ENCODE measurements at regions not wholly inside any gene's neighbourhood (a gene's known extent, or its start where the extent isn't known, plus 50 kb on each side); places are given as distances from the start of the nearest gene placed in this dataset.

DNA sequence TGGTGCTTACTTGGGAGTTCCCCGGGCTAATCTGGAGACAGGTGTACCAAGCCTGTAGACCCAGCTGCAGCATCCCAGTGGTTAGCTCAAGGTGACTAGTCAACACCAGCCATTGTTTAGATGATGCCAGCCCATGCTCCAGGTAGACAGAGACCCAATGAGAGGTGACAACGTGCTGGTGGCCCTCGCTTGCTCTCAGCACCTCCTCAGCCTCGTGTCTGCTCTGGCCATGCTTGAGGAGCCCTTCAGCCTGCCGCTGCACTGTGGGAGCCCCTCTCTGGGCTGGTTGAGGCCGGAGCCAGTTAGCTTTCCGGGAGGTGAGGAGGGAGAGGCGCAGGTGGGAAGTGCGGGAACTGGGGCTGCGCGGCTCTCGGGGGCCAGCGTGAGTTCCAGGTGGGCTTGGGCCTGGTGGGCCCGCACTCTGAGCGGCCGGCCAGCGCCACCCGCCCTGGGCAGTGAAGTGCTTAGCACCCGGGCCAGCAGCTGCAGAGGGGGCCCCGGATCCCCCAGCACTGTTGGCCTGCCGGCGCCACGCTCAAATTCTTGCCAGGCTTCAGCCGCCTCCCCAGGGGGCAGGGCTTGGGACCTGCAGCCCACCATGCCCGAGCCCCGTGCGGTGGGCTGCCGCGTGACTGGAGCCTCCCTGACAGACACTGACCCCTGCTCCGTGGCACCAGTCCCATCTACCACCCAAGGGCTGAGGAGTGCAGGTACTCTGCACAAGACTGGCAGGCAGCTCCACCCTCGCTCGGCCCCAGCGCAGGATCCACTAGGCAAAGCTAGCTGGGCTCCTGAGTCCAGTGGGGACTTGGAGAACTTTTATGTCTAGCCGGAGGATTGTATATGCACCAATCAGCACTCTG lies 85.9 kb upstream of the VSTM2B start:
- Histone ChIP-seq H4K20me1 (ENCODE audit: insufficient read depth, low read length) (no peaks in the 10 kb centered on the region), H3K36me3 (replicated peaks; ENCODE audit: low read depth, low read length) (no peaks in the 10 kb centered on the region), H3K9ac (ENCODE audit: low read length) (no peak overlapping the region), H3K9me3 (ENCODE audit: insufficient read depth, low read length) (no peaks in the 10 kb centered on the region), H3K4me3 (ENCODE audit: low read length) (no peak overlapping the region), H3K27me3 (ENCODE audit: low read depth, low read length) (0 out of 2 replicates have a peak, but pooled peaks cover 4% of the 10 kb centered on the region), H2AFZ (ENCODE audit: low read depth, low read length) (no peak overlapping the region), H3K79me2 (ENCODE audit: low read length) (no peaks in the 10 kb centered on the region), H3K27ac (ENCODE audit: low read length) (no peak overlapping the region), H3K4me1 (ENCODE audit: low read length) (no peaks in the 10 kb centered on the region), H3K4me2 (ENCODE audit: low read length) (no peak overlapping the region)
- TF ChIP-seq, protein P1, sequence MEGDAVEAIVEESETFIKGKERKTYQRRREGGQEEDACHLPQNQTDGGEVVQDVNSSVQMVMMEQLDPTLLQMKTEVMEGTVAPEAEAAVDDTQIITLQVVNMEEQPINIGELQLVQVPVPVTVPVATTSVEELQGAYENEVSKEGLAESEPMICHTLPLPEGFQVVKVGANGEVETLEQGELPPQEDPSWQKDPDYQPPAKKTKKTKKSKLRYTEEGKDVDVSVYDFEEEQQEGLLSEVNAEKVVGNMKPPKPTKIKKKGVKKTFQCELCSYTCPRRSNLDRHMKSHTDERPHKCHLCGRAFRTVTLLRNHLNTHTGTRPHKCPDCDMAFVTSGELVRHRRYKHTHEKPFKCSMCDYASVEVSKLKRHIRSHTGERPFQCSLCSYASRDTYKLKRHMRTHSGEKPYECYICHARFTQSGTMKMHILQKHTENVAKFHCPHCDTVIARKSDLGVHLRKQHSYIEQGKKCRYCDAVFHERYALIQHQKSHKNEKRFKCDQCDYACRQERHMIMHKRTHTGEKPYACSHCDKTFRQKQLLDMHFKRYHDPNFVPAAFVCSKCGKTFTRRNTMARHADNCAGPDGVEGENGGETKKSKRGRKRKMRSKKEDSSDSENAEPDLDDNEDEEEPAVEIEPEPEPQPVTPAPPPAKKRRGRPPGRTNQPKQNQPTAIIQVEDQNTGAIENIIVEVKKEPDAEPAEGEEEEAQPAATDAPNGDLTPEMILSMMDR (IDR thresholded peaks at IDR 0.05; ENCODE audit: low read depth, low read length): no peak
- no peak for TF ChIP-seq EZH2phosphoT487 (IDR thresholded peaks at IDR 0.05; ENCODE audit: low read depth)

DNA sequence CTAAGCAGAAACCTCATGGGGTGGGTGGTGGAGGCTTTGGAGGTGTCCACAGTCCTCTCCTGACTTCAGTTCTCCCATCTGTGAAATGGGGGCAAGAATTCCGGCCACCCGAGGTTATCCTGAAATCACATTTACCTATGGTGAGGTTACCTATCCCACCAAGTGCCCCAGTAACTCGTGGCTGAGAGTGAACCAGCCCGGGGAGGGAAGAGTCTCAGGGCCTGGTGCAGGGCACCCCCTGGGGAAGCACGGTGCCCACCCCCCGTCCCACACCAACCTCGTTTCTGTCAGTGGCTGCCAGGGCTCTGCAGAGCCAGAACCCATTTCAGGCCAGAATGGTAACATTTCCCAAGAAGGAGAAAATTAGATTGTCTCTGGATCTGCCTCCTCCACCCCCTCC lies 83.7 kb upstream of the VSTM2B start:
- H3K4me2 ChIP-seq (ENCODE audit: low read length): no peak overlapping the region
- H3K9ac ChIP-seq (ENCODE audit: low read length): no peak overlapping the region
- H3K4me3 ChIP-seq (ENCODE audit: low read length): no peak overlapping the region
- no peak for TF ChIP-seq EZH2phosphoT487 (IDR thresholded peaks at IDR 0.05; ENCODE audit: low read depth)
- TF ChIP-seq, protein P1 (IDR thresholded peaks at IDR 0.05; ENCODE audit: low read depth, low read length): no peak
- H2AFZ ChIP-seq (ENCODE audit: low read depth, low read length): no peak overlapping the region
- H3K79me2 ChIP-seq (ENCODE audit: low read length): no peaks in the 10 kb centered on the region
- H3K27ac ChIP-seq (ENCODE audit: low read length): no peak overlapping the region
- no peaks in the 10 kb centered on the region for H3K36me3 ChIP-seq (replicated peaks; ENCODE audit: low read depth, low read length)
- H3K4me1 ChIP-seq (ENCODE audit: low read length): no peaks in the 10 kb centered on the region
- H3K9me3 ChIP-seq (ENCODE audit: insufficient read depth, low read length): no peaks in the 10 kb centered on the region
- H4K20me1 ChIP-seq (ENCODE audit: insufficient read depth, low read length): no peaks in the 10 kb centered on the region
- 0 out of 2 replicates have a peak, but pooled peaks cover 4% of the 10 kb centered on the region for H3K27me3 ChIP-seq (ENCODE audit: low read depth, low read length)

DNA sequence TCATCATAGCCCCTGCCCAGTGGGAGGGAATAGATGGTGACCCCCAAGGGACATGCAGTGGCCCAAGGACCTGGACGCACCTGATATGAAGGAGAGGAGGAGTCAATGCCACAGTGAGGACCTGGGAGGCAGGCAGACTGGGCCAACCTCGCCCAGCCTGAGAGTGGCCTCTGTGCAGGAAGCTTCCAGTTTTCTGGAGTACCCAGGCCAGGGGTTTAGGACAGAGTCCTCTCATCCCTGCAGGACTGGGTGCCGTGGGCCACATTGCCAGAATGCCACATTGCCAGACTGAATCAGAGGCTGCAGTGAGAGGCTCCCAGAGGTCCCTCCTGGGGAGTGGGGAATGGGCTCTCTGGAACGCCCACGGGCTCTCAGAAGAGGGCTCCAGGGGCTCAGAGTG lies 82.9 kb upstream of the VSTM2B start:
- H3K27me3 ChIP-seq (ENCODE audit: low read depth, low read length): 0 out of 2 replicates have a peak, but pooled peaks cover 4% of the 10 kb centered on the region
- H3K4me3 ChIP-seq (ENCODE audit: low read length): no peak overlapping the region
- no peak overlapping the region for H3K27ac ChIP-seq (ENCODE audit: low read length)
- no peaks in the 10 kb centered on the region for H4K20me1 ChIP-seq (ENCODE audit: insufficient read depth, low read length)
- no peaks in the 10 kb centered on the region for H3K4me1 ChIP-seq (ENCODE audit: low read length)
- H3K9me3 ChIP-seq (ENCODE audit: insufficient read depth, low read length): no peaks in the 10 kb centered on the region
- TF ChIP-seq, protein P1 (IDR thresholded peaks at IDR 0.05; ENCODE audit: low read depth, low read length): no peak
- TF ChIP-seq EZH2phosphoT487 (IDR thresholded peaks at IDR 0.05; ENCODE audit: low read depth): no peak
- H3K9ac ChIP-seq (ENCODE audit: low read length): no peak overlapping the region
- H2AFZ ChIP-seq (ENCODE audit: low read depth, low read length): no peak overlapping the region
- H3K4me2 ChIP-seq (ENCODE audit: low read length): no peak overlapping the region
- no peaks in the 10 kb centered on the region for H3K79me2 ChIP-seq (ENCODE audit: low read length)
- no peaks in the 10 kb centered on the region for H3K36me3 ChIP-seq (replicated peaks; ENCODE audit: low read depth, low read length)

DNA sequence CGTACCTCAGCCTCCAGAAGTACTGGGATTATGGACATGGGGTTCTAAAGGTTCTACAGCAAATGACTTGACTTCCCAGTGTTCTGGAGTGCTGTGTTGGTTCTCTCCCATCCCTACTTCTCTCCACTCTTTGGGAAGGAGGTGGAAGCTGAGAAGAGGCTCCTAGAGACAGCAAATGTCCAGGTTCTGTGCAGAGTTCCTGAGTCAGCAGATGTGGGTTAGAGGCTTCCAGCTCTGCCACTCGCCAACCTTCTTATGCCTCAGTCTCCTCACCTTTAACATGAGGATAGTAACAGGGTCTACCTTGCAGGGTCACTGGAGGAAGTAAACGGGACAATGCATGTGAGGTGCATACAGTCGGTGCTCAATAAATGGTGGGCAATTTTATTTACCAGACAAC lies 80.5 kb upstream of the VSTM2B start:
- TF ChIP-seq, protein P1 (IDR thresholded peaks at IDR 0.05; ENCODE audit: low read depth, low read length): no peak
- no peak for TF ChIP-seq EZH2phosphoT487 (IDR thresholded peaks at IDR 0.05; ENCODE audit: low read depth)
- Histone ChIP-seq H2AFZ (ENCODE audit: low read depth, low read length) (no peak overlapping the region), H3K4me2 (ENCODE audit: low read length) (no peak overlapping the region), H3K27ac (ENCODE audit: low read length) (no peak overlapping the region), H3K4me1 (ENCODE audit: low read length) (no peaks in the 10 kb centered on the region), H3K36me3 (replicated peaks; ENCODE audit: low read depth, low read length) (no peaks in the 10 kb centered on the region), H3K4me3 (ENCODE audit: low read length) (no peak overlapping the region), H4K20me1 (ENCODE audit: insufficient read depth, low read length) (no peaks in the 10 kb centered on the region), H3K9ac (ENCODE audit: low read length) (no peak overlapping the region), H3K27me3 (ENCODE audit: low read depth, low read length) (0 out of 2 replicates have a peak, but pooled peaks cover 4% of the 10 kb centered on the region), H3K9me3 (ENCODE audit: insufficient read depth, low read length) (no peaks in the 10 kb centered on the region), H3K79me2 (ENCODE audit: low read length) (no peaks in the 10 kb centered on the region)
